Esophagus muscularis mucosa (tissue), 4 donors: ENCODE measurements at regions not wholly inside any gene's neighbourhood (a gene's known extent, or its start where the extent isn't known, plus 50 kb on each side); places are given as distances from the start of the nearest gene placed in this dataset.

ENCODE experiments used
- DNase-seq: peaks from one replicate; pipeline ENCODE4 v3.0.0-alpha.2; 2017; ENCODE audit errors: extremely low spot score
- H3K27ac ChIP-seq, 4 donors: fragments of 200-600 bp; sonication (generic); replicated peaks in 1 of 4; 1 replicate in 3 of 4; 2 replicates in 1 of 4; pipeline ENCODE4 v1.5.1; 2016 to 2019; ENCODE audit warnings: mild to moderate bottlenecking in 1 of 4
- H3K27me3 ChIP-seq, 4 donors: fragments of 200-600 bp; sonication (generic); one replicate each; pipeline versions ENCODE4 v1.5.1 to v1.6.0; 2016 to 2019
- H3K36me3 ChIP-seq, 4 donors: fragments of 200-600 bp; sonication (generic); one replicate each; pipeline ENCODE4 v1.5.1; 2016 to 2019
- H3K4me1 ChIP-seq, 4 donors: fragments of 200-600 bp; sonication (generic); one replicate each; pipeline ENCODE4 v1.5.1; 2016 to 2019
- H3K4me3 ChIP-seq, 4 donors: fragments of 200-600 bp; sonication (generic); 1 replicate in 2 of 4; 2 replicates in 2 of 4; pipeline ENCODE4 v1.5.1; 2016 to 2019; ENCODE audit warnings: mild to moderate bottlenecking in 4 of 4, moderate library complexity in 1 of 4
- H3K9me3 ChIP-seq, 4 donors: fragments of 200-600 bp; sonication (generic); 1 replicate in 3 of 4; 2 replicates in 1 of 4; pipeline ENCODE4 v1.5.1; 2016 to 2019
- EP300 ChIP-seq: sonication (generic); formaldehyde crosslinking; IDR thresholded peaks from one replicate; pipeline ENCODE4 v1.6.1; 2017; ENCODE audit warnings: antibody characterized with exemption
- POLR2A ChIP-seq: fragments of 450-650 bp; IDR thresholded peaks from one replicate; pipeline ENCODE4 v1.6.1; 2017; ENCODE audit warnings: antibody characterized with exemption, moderate library complexity, mild to moderate bottlenecking, low read depth
- POLR2AphosphoS5 ChIP-seq, 2 donors: sonication (generic); formaldehyde crosslinking; IDR thresholded peaks; one replicate each; pipeline ENCODE4 v1.6.1; 2017; ENCODE audit warnings: antibody characterized with exemption in 2 of 2
- WGBS: methylation state at CpG from one replicate; pipeline ENCODE4 v1.1.5; 2018; 5-methylcytosine and 5-hydroxymethylcytosine counted together
- intact Hi-C: fragments of 100-400 bp; cut with DNase I; formaldehyde crosslinking; loops from one replicate; pipeline ENCODE4 v1.15.1; 2023
- TF ChIP-seq, protein P1 (sequence below), 3 experiments: fragments of 200-600 bp in 2 of 3; fragments of 450-650 bp in 1 of 3; sonication (generic) in 2 of 3; IDR thresholded peaks; one replicate each; pipeline ENCODE4 v1.5.1; 2017 to 2019; ENCODE audit warnings: antibody characterized with exemption in 3 of 3, mild to moderate bottlenecking in 2 of 3, moderate library complexity in 1 of 3

DNA sequence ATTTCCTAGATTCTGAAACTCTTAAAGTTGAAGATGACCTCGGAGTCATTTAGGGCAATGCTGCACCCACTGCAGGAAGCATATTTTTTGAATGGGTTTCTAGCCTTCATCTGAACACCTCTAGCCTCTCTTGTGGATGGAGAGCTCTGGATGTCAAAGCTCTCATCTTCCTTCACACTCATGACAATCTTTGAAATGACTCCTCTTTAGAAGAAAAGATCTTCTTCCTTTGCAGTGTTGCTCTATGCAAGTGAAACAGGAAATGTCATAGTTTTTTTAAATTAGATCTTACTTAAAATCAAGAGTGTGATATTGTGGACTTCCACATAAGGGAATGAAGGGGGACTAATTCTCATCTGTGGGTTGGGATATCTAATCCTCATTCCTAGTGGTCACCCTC lies 86.3 kb upstream of the GRIP1 start:
- TF ChIP-seq POLR2A (no peak), EP300 (no peak), POLR2AphosphoS5 (IDR thresholded peaks at IDR 0.05) (no peak)
- TF ChIP-seq, protein P1, sequence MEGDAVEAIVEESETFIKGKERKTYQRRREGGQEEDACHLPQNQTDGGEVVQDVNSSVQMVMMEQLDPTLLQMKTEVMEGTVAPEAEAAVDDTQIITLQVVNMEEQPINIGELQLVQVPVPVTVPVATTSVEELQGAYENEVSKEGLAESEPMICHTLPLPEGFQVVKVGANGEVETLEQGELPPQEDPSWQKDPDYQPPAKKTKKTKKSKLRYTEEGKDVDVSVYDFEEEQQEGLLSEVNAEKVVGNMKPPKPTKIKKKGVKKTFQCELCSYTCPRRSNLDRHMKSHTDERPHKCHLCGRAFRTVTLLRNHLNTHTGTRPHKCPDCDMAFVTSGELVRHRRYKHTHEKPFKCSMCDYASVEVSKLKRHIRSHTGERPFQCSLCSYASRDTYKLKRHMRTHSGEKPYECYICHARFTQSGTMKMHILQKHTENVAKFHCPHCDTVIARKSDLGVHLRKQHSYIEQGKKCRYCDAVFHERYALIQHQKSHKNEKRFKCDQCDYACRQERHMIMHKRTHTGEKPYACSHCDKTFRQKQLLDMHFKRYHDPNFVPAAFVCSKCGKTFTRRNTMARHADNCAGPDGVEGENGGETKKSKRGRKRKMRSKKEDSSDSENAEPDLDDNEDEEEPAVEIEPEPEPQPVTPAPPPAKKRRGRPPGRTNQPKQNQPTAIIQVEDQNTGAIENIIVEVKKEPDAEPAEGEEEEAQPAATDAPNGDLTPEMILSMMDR (IDR thresholded peaks at IDR 0.05), result no peak
- H3K4me1 ChIP-seq, result no peaks in the 10 kb centered on the region
- no peak overlapping the region for H3K27ac ChIP-seq
- no peaks in the 10 kb centered on the region for H3K9me3 ChIP-seq
- intact Hi-C loops, result no loop called here
- no peak for DNase-seq
- WGBS, result 88% methylated on average over 1 of the region's 1 CpG
- no peaks in the 10 kb centered on the region for H3K27me3 ChIP-seq
- H3K36me3 ChIP-seq, result no peaks in the 10 kb centered on the region
- no peak overlapping the region for H3K4me3 ChIP-seq

DNA sequence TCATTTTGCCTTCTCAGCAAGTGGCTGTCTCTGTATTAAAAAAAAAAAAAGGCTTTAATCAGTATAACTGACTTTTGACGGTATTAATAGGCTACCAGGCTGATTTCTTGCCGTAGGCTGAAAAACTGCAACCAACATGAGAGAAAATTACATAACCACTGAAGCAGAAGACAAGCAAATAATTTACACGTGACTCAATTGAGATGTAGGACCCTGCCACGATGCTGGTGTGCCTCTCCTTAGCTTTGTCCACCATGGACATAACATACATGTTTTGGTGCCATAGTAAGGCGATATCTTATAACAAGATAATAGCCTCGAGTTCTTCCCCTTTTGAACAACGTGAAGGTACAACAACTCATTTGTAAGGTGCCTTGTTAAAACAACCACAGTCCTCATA lies 88.7 kb upstream of the GRIP1 start:
- H3K9me3 ChIP-seq, result no peaks in the 10 kb centered on the region
- DNase-seq, result no peak
- no peaks in the 10 kb centered on the region for H3K27me3 ChIP-seq
- no peaks in the 10 kb centered on the region for H3K36me3 ChIP-seq
- intact Hi-C loops, result no loop called here
- no peak overlapping the region for H3K4me3 ChIP-seq
- WGBS, result 78% methylated on average over 7 of the region's 7 CpGs
- H3K27ac ChIP-seq, result no peak overlapping the region
- TF ChIP-seq EP300 (no peak), POLR2AphosphoS5 (IDR thresholded peaks at IDR 0.05) (no peak), POLR2A (no peak)
- TF ChIP-seq, protein P1 (IDR thresholded peaks at IDR 0.05), result no peak
- H3K4me1 ChIP-seq, result no peaks in the 10 kb centered on the region

- H3K4me1 ChIP-seq, result no peaks in the 10 kb centered on the region
- no peak for TF ChIP-seq POLR2A
- TF ChIP-seq, protein P1 (IDR thresholded peaks at IDR 0.05), result no peak
- no peak for TF ChIP-seq EP300
- no peak for TF ChIP-seq POLR2AphosphoS5 (IDR thresholded peaks at IDR 0.05)
- H3K36me3 ChIP-seq, result no peaks in the 10 kb centered on the region
- H3K4me3 ChIP-seq, result no peak overlapping the region
- H3K27me3 ChIP-seq, result no peaks in the 10 kb centered on the region
- H3K9me3 ChIP-seq, result no peaks in the 10 kb centered on the region
- no peak for DNase-seq
- H3K27ac ChIP-seq, result no peak overlapping the region
- intact Hi-C loops, result no loop called here
- WGBS, result 86% methylated on average over 5 of the region's 5 CpGs
Observed at GRCh38 chr12:66768293-66768692, 89.4 kb upstream of the GRIP1 start.

DNA sequence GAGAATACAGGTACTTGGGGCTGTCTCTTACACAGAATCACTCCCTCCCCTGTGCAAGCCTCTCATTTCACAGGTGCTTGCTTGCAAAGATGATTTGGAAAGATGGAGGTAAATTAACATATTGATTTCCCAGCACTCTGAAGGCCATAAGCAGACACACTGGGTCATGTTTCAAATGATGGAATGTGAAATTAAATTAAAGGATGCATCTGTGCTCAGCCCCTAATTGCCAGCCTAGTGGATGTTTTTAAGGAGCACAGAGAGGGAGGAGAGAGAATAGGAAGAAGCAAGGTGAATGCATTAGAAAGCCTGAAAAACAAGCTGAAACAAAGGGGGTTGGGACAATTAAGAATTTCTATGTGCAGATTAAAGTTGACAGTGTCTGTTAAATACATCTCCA lies 96.1 kb upstream of the GRIP1 start:
- no peak overlapping the region for H3K4me3 ChIP-seq

GRCh38 chr12:66775871-66776270 lies 97.0 kb upstream of the GRIP1 start:
- TF ChIP-seq POLR2A, result no peak
- H3K4me1 ChIP-seq, result no peaks in the 10 kb centered on the region
- 61% methylated on average over 4 of the region's 4 CpGs for WGBS

More for the DNA sequence above, 96.1 kb upstream of the GRIP1 start:
- Histone ChIP-seq H3K9me3 (no peaks in the 10 kb centered on the region), H3K27ac (no peak overlapping the region), H3K36me3 (no peaks in the 10 kb centered on the region), H3K27me3 (no peaks in the 10 kb centered on the region), H3K4me1 (no peaks in the 10 kb centered on the region)
- intact Hi-C loops, result no loop called here
- TF ChIP-seq POLR2AphosphoS5 (IDR thresholded peaks at IDR 0.05), result no peak
- no peak for TF ChIP-seq POLR2A
- TF ChIP-seq, protein P1 (IDR thresholded peaks at IDR 0.05), result no peak
- no peak for TF ChIP-seq EP300
- DNase-seq, result no peak

More at GRCh38 chr12:66775871-66776270, 97.0 kb upstream of the GRIP1 start:
- Histone ChIP-seq H3K9me3 (no peaks in the 10 kb centered on the region), H3K4me3 (no peak overlapping the region), H3K27me3 (no peaks in the 10 kb centered on the region), H3K36me3 (no peaks in the 10 kb centered on the region), H3K27ac (no peak overlapping the region)
- DNase-seq, result no peak
- intact Hi-C loops, result no loop called here
